ENCODE measurements at regions not wholly inside any gene's neighbourhood (a gene's known extent, or its start where the extent isn't known, plus 50 kb on each side); places are given as distances from the start of the nearest gene placed in this dataset.

GRCh38 chr11:116334596-116334995, 438.2 kb downstream of the BUD13 start (continued):
- no peak for TF ChIP-seq EZH2 (IDR thresholded peaks at IDR 0.05; ENCODE audit: low read depth, unreplicated experiment)
- no peak for TF ChIP-seq POLR2AphosphoS5 (IDR thresholded peaks at IDR 0.05; ENCODE audit: low read depth)
- TF ChIP-seq CREB1 (CRISPR knock-in tag; IDR thresholded peaks at IDR 0.05; ENCODE audit: low read depth): no peak
- no peak for TF ChIP-seq STAT1 (IDR thresholded peaks at IDR 0.05; ENCODE audit: unreplicated experiment)
- TF ChIP-seq NANOG (IDR thresholded peaks at IDR 0.05; ENCODE audit: borderline replicate concordance): no peak

DNA sequence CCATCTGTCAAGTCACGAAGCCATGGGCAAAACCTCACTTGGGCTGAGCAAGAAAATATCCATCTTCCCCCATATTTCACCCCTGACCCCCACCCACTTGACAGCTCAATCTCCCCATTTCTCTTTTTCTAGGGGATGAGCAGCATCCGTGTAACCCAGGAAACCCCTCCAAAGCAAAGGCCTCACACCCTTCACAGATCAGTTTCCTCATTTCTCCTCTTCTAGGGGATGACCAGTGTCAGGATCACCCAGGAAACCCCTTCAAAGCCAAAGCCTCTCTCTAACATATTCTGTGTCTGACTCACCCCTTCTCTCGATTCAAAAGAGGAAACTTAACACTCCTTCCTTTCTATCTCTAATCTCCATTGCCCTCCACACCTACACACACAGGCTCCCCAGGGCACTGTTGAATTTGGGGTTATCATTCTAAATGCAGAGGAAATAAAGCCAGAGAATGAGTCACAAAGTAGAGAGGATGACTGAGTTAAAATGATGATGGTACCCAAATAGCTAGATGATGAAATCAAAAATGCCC, 439.7 kb downstream of the BUD13 start:
- Histone ChIP-seq H3K9me2 (ENCODE audit: insufficient read depth) (peaks cover 12% of the 10 kb centered on the region; the same call in 1 of the 2 replicates), H3K27ac (ENCODE audit: low read depth) (no peak overlapping the region), H3K4me3 (no peak overlapping the region), H3K36me3 (ENCODE audit: insufficient read depth) (no peaks in the 10 kb centered on the region), H3F3A (replicated peaks; ENCODE audit: low read depth) (no peaks in the 10 kb centered on the region), H3K79me2 (replicated peaks; ENCODE audit: insufficient read depth) (no peaks in the 10 kb centered on the region), H3K27me3 (ENCODE audit: insufficient read depth) (no peaks in the 10 kb centered on the region), H3K4me1 (ENCODE audit: insufficient read depth) (peaks cover 20% of the 10 kb centered on the region), H4K20me1 (replicated peaks; ENCODE audit: insufficient read depth) (no peaks in the 10 kb centered on the region), H3K4me2 (no peak overlapping the region), H2AFZ (no peak overlapping the region)
- Mint-ChIP-seq H3K36me3 (ENCODE audit: low read depth) (no peaks in the 10 kb centered on the region), H3K4me1 (peaks cover 14% of the 10 kb centered on the region), H3K9me3 (peaks cover 8% of the 10 kb centered on the region; the same call in 1 of the 3 replicates), H3K27me3 (ENCODE audit: insufficient read depth, low read depth, poor library complexity) (peaks cover 5% of the 10 kb centered on the region), H3K27ac (no peak overlapping the region), H3K4me3 (no peak overlapping the region)
- ATAC-seq: no peak; the same call in 2 of the 3 replicates
- TF ChIP-seq ZNF331 (CRISPR knock-in tag; IDR thresholded peaks at IDR 0.05; ENCODE audit: low read depth): no peak
- TF ChIP-seq JUNB (IDR thresholded peaks at IDR 0.05; ENCODE audit: unreplicated experiment): no peak
- no peak for TF ChIP-seq CREB1 (CRISPR knock-in tag; IDR thresholded peaks at IDR 0.05; ENCODE audit: low read depth)
- no peak for TF ChIP-seq EZH2 (IDR thresholded peaks at IDR 0.05; ENCODE audit: low read depth, unreplicated experiment)
- TF ChIP-seq, protein P1, sequence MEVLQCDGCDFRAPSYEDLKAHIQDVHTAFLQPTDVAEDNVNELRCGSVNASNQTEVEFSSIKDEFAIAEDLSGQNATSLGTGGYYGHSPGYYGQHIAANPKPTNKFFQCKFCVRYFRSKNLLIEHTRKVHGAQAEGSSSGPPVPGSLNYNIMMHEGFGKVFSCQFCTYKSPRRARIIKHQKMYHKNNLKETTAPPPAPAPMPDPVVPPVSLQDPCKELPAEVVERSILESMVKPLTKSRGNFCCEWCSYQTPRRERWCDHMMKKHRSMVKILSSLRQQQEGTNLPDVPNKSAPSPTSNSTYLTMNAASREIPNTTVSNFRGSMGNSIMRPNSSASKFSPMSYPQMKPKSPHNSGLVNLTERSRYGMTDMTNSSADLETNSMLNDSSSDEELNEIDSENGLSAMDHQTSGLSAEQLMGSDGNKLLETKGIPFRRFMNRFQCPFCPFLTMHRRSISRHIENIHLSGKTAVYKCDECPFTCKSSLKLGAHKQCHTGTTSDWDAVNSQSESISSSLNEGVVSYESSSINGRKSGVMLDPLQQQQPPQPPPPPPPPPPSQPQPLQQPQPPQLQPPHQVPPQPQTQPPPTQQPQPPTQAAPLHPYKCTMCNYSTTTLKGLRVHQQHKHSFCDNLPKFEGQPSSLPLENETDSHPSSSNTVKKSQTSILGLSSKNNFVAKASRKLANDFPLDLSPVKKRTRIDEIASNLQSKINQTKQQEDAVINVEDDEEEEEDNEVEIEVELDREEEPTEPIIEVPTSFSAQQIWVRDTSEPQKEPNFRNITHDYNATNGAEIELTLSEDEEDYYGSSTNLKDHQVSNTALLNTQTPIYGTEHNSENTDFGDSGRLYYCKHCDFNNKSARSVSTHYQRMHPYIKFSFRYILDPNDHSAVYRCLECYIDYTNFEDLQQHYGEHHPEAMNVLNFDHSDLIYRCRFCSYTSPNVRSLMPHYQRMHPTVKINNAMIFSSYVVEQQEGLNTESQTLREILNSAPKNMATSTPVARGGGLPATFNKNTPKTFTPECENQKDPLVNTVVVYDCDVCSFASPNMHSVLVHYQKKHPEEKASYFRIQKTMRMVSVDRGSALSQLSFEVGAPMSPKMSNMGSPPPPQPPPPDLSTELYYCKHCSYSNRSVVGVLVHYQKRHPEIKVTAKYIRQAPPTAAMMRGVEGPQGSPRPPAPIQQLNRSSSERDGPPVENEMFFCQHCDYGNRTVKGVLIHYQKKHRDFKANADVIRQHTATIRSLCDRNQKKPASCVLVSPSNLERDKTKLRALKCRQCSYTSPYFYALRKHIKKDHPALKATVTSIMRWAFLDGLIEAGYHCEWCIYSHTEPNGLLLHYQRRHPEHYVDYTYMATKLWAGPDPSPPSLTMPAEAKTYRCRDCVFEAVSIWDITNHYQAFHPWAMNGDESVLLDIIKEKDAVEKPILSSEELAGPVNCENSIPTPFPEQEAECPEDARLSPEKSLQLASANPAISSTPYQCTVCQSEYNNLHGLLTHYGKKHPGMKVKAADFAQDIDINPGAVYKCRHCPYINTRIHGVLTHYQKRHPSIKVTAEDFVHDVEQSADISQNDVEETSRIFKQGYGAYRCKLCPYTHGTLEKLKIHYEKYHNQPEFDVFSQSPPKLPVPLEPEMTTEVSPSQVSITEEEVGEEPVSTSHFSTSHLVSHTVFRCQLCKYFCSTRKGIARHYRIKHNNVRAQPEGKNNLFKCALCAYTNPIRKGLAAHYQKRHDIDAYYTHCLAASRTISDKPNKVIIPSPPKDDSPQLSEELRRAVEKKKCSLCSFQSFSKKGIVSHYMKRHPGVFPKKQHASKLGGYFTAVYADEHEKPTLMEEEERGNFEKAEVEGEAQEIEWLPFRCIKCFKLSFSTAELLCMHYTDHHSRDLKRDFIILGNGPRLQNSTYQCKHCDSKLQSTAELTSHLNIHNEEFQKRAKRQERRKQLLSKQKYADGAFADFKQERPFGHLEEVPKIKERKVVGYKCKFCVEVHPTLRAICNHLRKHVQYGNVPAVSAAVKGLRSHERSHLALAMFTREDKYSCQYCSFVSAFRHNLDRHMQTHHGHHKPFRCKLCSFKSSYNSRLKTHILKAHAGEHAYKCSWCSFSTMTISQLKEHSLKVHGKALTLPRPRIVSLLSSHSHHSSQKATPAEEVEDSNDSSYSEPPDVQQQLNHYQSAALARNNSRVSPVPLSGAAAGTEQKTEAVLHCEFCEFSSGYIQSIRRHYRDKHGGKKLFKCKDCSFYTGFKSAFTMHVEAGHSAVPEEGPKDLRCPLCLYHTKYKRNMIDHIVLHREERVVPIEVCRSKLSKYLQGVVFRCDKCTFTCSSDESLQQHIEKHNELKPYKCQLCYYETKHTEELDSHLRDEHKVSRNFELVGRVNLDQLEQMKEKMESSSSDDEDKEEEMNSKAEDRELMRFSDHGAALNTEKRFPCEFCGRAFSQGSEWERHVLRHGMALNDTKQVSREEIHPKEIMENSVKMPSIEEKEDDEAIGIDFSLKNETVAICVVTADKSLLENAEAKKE (CRISPR knock-in tag; IDR thresholded peaks at IDR 0.05): no peak
- TF ChIP-seq, protein P2, sequence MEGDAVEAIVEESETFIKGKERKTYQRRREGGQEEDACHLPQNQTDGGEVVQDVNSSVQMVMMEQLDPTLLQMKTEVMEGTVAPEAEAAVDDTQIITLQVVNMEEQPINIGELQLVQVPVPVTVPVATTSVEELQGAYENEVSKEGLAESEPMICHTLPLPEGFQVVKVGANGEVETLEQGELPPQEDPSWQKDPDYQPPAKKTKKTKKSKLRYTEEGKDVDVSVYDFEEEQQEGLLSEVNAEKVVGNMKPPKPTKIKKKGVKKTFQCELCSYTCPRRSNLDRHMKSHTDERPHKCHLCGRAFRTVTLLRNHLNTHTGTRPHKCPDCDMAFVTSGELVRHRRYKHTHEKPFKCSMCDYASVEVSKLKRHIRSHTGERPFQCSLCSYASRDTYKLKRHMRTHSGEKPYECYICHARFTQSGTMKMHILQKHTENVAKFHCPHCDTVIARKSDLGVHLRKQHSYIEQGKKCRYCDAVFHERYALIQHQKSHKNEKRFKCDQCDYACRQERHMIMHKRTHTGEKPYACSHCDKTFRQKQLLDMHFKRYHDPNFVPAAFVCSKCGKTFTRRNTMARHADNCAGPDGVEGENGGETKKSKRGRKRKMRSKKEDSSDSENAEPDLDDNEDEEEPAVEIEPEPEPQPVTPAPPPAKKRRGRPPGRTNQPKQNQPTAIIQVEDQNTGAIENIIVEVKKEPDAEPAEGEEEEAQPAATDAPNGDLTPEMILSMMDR (conservative IDR thresholded peaks at IDR 0.05; ENCODE audit: low read depth in 2 of 2): no peak
- TF ChIP-seq STAT1 (IDR thresholded peaks at IDR 0.05; ENCODE audit: unreplicated experiment): no peak
- no peak for DNase-seq (ENCODE audit: low spot score)
